Memory B cell (primary cell): ENCODE measurements at regions not wholly inside any gene's neighbourhood (a gene's known extent, or its start where the extent isn't known, plus 50 kb on each side); places are given as distances from the start of the nearest gene placed in this dataset.
A peak's percentile ranks its signal among the peaks of the same experiment; 100 is the strongest.

Source experiments
- ATAC-seq: fragments of 150-1000 bp; cut with Tn5 transposase; 2 replicates; pipeline ENCODE4 v1.10.0; 2021; ENCODE audit warnings: low read depth, mild to moderate bottlenecking, moderate library complexity
- DNase-seq, 2 donors: peaks; one replicate each; pipeline ENCODE4 v3.0.0; 2022; ENCODE audit warnings: low spot score in 2 of 2
- H3K27ac Mint-ChIP-seq: one replicate; pipeline ENCODE4 v1.8.0; 2022; ENCODE audit warnings: mild to moderate bottlenecking, moderate library complexity, mixed read lengths
- H3K27me3 Mint-ChIP-seq: one replicate; pipeline ENCODE4 v1.8.0; 2022; ENCODE audit warnings: mixed read lengths
- H3K36me3 Mint-ChIP-seq: one replicate; pipeline ENCODE4 v1.8.0; 2022; ENCODE audit warnings: mild to moderate bottlenecking, mixed read lengths
- H3K4me1 Mint-ChIP-seq: one replicate; pipeline ENCODE4 v1.8.0; 2022; ENCODE audit warnings: mixed read lengths
- H3K4me3 Mint-ChIP-seq: one replicate; pipeline ENCODE4 v1.8.0; 2022; ENCODE audit warnings: mild to moderate bottlenecking, moderate library complexity, mixed read lengths
- H3K9me3 Mint-ChIP-seq: one replicate; pipeline ENCODE4 v1.8.0; 2022; ENCODE audit warnings: mixed read lengths

- H3K36me3 Mint-ChIP-seq, result peaks cover 3% of the 10 kb centered on the region
- DNase-seq (no peak), ATAC-seq (no peak)
- H3K27me3 Mint-ChIP-seq, result peaks cover 2% of the 10 kb centered on the region
- H3K4me1 Mint-ChIP-seq, result peaks cover 3% of the 10 kb centered on the region
- no peaks in the 10 kb centered on the region for H3K9me3 Mint-ChIP-seq
- no peak overlapping the region for H3K4me3 Mint-ChIP-seq
- no peak overlapping the region for H3K27ac Mint-ChIP-seq
These were observed 424.8 kb upstream of the DMAC1 start for GRCh38 chr9:8224381-8224801.

GRCh38 chr9:8223861-8224260, 424.3 kb upstream of the DMAC1 start:
- Mint-ChIP-seq H3K4me3 (no peak overlapping the region), H3K36me3 (peaks cover 3% of the 10 kb centered on the region), H3K9me3 (no peaks in the 10 kb centered on the region), H3K27ac (no peak overlapping the region), H3K4me1 (peaks cover 3% of the 10 kb centered on the region), H3K27me3 (peaks cover 2% of the 10 kb centered on the region)
- DNase-seq, result no peak
- no peak for ATAC-seq

GRCh38 chr9:8221462-8221861, 421.9 kb upstream of the DMAC1 start:
- Mint-ChIP-seq H3K9me3 (peaks cover 3% of the 10 kb centered on the region), H3K27ac (no peak overlapping the region), H3K27me3 (peaks cover 3% of the 10 kb centered on the region), H3K4me1 (peaks cover 3% of the 10 kb centered on the region), H3K36me3 (peaks cover 3% of the 10 kb centered on the region), H3K4me3 (no peak overlapping the region)
- DNase-seq (no peak), ATAC-seq (no peak)

- Mint-ChIP-seq H3K36me3 (no peaks in the 10 kb centered on the region), H3K4me1 (no peaks in the 10 kb centered on the region), H3K27ac (no peak overlapping the region), H3K27me3 (peaks cover 1% of the 10 kb centered on the region), H3K4me3 (no peak overlapping the region), H3K9me3 (peaks cover 1% of the 10 kb centered on the region)
- DNase-seq (no peak), ATAC-seq (no peak)
These were observed 408.9 kb upstream of the DMAC1 start for GRCh38 chr9:8208465-8208864.

GRCh38 chr9:8207596-8207995, 408.0 kb upstream of the DMAC1 start:
- H3K27ac Mint-ChIP-seq, result no peak overlapping the region
- DNase-seq (no peak), ATAC-seq (no peak)
- no peak overlapping the region for H3K4me3 Mint-ChIP-seq
- no peaks in the 10 kb centered on the region for H3K36me3 Mint-ChIP-seq
- peaks cover 1% of the 10 kb centered on the region for H3K27me3 Mint-ChIP-seq
- peaks cover 1% of the 10 kb centered on the region for H3K9me3 Mint-ChIP-seq
- no peaks in the 10 kb centered on the region for H3K4me1 Mint-ChIP-seq

- H3K4me1 Mint-ChIP-seq, result no peaks in the 10 kb centered on the region
- no peak overlapping the region for H3K4me3 Mint-ChIP-seq
- DNase-seq (no peak), ATAC-seq (no peak)
- no peaks in the 10 kb centered on the region for H3K36me3 Mint-ChIP-seq
- H3K9me3 Mint-ChIP-seq, result peaks cover 1% of the 10 kb centered on the region
- H3K27me3 Mint-ChIP-seq, result peaks cover 1% of the 10 kb centered on the region
- H3K27ac Mint-ChIP-seq, result no peak overlapping the region
These were observed 407.1 kb upstream of the DMAC1 start for GRCh38 chr9:8206720-8207119.

GRCh38 chr9:8205576-8205975, 406.0 kb upstream of the DMAC1 start:
- peaks cover 1% of the 10 kb centered on the region for H3K9me3 Mint-ChIP-seq
- no peaks in the 10 kb centered on the region for H3K4me1 Mint-ChIP-seq
- ATAC-seq, result no peak
- H3K27me3 Mint-ChIP-seq, result peaks cover 1% of the 10 kb centered on the region
- H3K4me3 Mint-ChIP-seq, result no peak overlapping the region
- no peaks in the 10 kb centered on the region for H3K36me3 Mint-ChIP-seq
- DNase-seq, result no peak
- no peak overlapping the region for H3K27ac Mint-ChIP-seq

GRCh38 chr9:8189881-8190280, 390.3 kb upstream of the DMAC1 start:
- peaks cover 14% of the 10 kb centered on the region for H3K9me3 Mint-ChIP-seq
- no peaks in the 10 kb centered on the region for H3K4me1 Mint-ChIP-seq
- H3K27ac Mint-ChIP-seq, result no peak overlapping the region
- H3K27me3 Mint-ChIP-seq, result no peaks in the 10 kb centered on the region
- DNase-seq, result no peak
- no peak for ATAC-seq
- H3K36me3 Mint-ChIP-seq, result no peaks in the 10 kb centered on the region
- H3K4me3 Mint-ChIP-seq, result no peak overlapping the region

GRCh38 chr9:8188723-8189407, 389.3 kb upstream of the DMAC1 start:
- Mint-ChIP-seq H3K27me3 (no peaks in the 10 kb centered on the region), H3K4me3 (no peak overlapping the region), H3K4me1 (no peaks in the 10 kb centered on the region), H3K36me3 (no peaks in the 10 kb centered on the region), H3K27ac (no peak overlapping the region), H3K9me3 (peaks cover 14% of the 10 kb centered on the region)
- no peak for DNase-seq
- ATAC-seq, result no peak

- Mint-ChIP-seq H3K9me3 (peaks cover 4% of the 10 kb centered on the region), H3K27me3 (no peaks in the 10 kb centered on the region), H3K36me3 (no peaks in the 10 kb centered on the region), H3K4me3 (no peak overlapping the region), H3K27ac (no peak overlapping the region), H3K4me1 (no peaks in the 10 kb centered on the region)
- ATAC-seq (peak; percentile 67), DNase-seq (no peak)
These were observed 387.0 kb upstream of the DMAC1 start for GRCh38 chr9:8186560-8186959.

GRCh38 chr9:8183618-8184017, 384.0 kb upstream of the DMAC1 start:
- DNase-seq, result no peak
- H3K27me3 Mint-ChIP-seq, result no peaks in the 10 kb centered on the region
- H3K4me3 Mint-ChIP-seq, result no peak overlapping the region
- no peaks in the 10 kb centered on the region for H3K9me3 Mint-ChIP-seq
- no peaks in the 10 kb centered on the region for H3K36me3 Mint-ChIP-seq
- H3K27ac Mint-ChIP-seq, result no peak overlapping the region
- H3K4me1 Mint-ChIP-seq, result no peaks in the 10 kb centered on the region
- ATAC-seq, result no peak

GRCh38 chr9:8179381-8180053, 379.9 kb upstream of the DMAC1 start:
- Mint-ChIP-seq H3K4me1 (no peaks in the 10 kb centered on the region), H3K9me3 (no peaks in the 10 kb centered on the region), H3K27me3 (peaks cover 3% of the 10 kb centered on the region), H3K27ac (no peak overlapping the region), H3K4me3 (no peak overlapping the region), H3K36me3 (no peaks in the 10 kb centered on the region)
- no peak for DNase-seq
- no peak for ATAC-seq

- Mint-ChIP-seq H3K27ac (no peak overlapping the region), H3K4me1 (no peaks in the 10 kb centered on the region), H3K27me3 (peaks cover 7% of the 10 kb centered on the region), H3K36me3 (no peaks in the 10 kb centered on the region), H3K9me3 (no peaks in the 10 kb centered on the region), H3K4me3 (no peak overlapping the region)
- DNase-seq, result no peak
- no peak for ATAC-seq
These were observed 372.4 kb upstream of the DMAC1 start for GRCh38 chr9:8172000-8172399.

- Mint-ChIP-seq H3K27ac (no peak overlapping the region), H3K36me3 (peaks cover 2% of the 10 kb centered on the region), H3K27me3 (peaks cover 9% of the 10 kb centered on the region), H3K9me3 (no peaks in the 10 kb centered on the region), H3K4me3 (no peak overlapping the region), H3K4me1 (no peaks in the 10 kb centered on the region)
- ATAC-seq (no peak), DNase-seq (no peak)
These were observed 369.4 kb upstream of the DMAC1 start for GRCh38 chr9:8168916-8169438.

GRCh38 chr9:8160787-8161186, 361.2 kb upstream of the DMAC1 start:
- DNase-seq, result no peak
- Mint-ChIP-seq H3K27ac (no peak overlapping the region), H3K27me3 (no peaks in the 10 kb centered on the region), H3K9me3 (no peaks in the 10 kb centered on the region), H3K36me3 (no peaks in the 10 kb centered on the region), H3K4me1 (peaks cover 3% of the 10 kb centered on the region), H3K4me3 (no peak overlapping the region)
- ATAC-seq, result no peak
